ENCODE measurements at regions not wholly inside any gene's neighbourhood (a gene's known extent, or its start where the extent isn't known, plus 50 kb on each side); places are given as distances from the start of the nearest gene placed in this dataset.
A peak's percentile ranks its signal among the peaks of the same experiment; 100 is the strongest.

GRCh38 chr1:234962340-234962989 is 166.2 kb downstream of the TOMM20 start (continued):
- no peak for TF ChIP-seq CERS6 (CRISPR knock-in tag; IDR thresholded peaks at IDR 0.05)
- no peak for TF ChIP-seq ZNF580 (CRISPR knock-in tag; IDR thresholded peaks at IDR 0.05; ENCODE audit: borderline replicate concordance, low read depth)
- TF ChIP-seq ERF (CRISPR knock-in tag; IDR thresholded peaks at IDR 0.05) = no peak
- peak; percentile 45; the same call in 1 of the 2 replicates for TF ChIP-seq BRD4 (CRISPR knock-in tag; IDR thresholded peaks at IDR 0.05)
- TF ChIP-seq ZNF703 (CRISPR knock-in tag; IDR thresholded peaks at IDR 0.05; ENCODE audit: borderline replicate concordance) = 0 out of 2 replicates have a peak, but pooled peaks have one; percentile 38
- TF ChIP-seq NFAT5 (CRISPR knock-in tag; IDR thresholded peaks at IDR 0.05) = no peak
- 0 out of 2 replicates have a peak, but pooled peaks have one; percentile 8 for TF ChIP-seq YEATS2 (CRISPR knock-in tag; IDR thresholded peaks at IDR 0.05; ENCODE audit: borderline replicate concordance)
- TF ChIP-seq NR1H2 (CRISPR knock-in tag; IDR thresholded peaks at IDR 0.05; ENCODE audit: borderline replicate concordance, low read depth) = no peak
- TF ChIP-seq HNRNPK (IDR thresholded peaks at IDR 0.05; ENCODE audit: low read depth, low read length, poor library complexity, severe bottlenecking) = no peak
- TF ChIP-seq IRF9 (CRISPR knock-in tag; IDR thresholded peaks at IDR 0.05; ENCODE audit: borderline replicate concordance) = no peak
- 0 out of 2 replicates have a peak, but pooled peaks have one; percentile 3 for TF ChIP-seq ZSCAN25 (CRISPR knock-in tag; IDR thresholded peaks at IDR 0.05)
- TF ChIP-seq EEA1 (CRISPR knock-in tag; IDR thresholded peaks at IDR 0.05; ENCODE audit: borderline replicate concordance) = no peak
- TF ChIP-seq KMT2B (CRISPR knock-in tag; IDR thresholded peaks at IDR 0.05) = 0 out of 2 replicates have a peak, but pooled peaks have one; percentile 11
- TF ChIP-seq STAG1 (CRISPR knock-in tag; IDR thresholded peaks at IDR 0.05) = 0 out of 2 replicates have a peak, but pooled peaks have one; percentile 7
- peak; percentile 57 for TF ChIP-seq ZBTB37 (CRISPR knock-in tag; IDR thresholded peaks at IDR 0.05)
- peak; percentile 66; the same call in 1 of the 2 replicates for TF ChIP-seq RBFOX2 (IDR thresholded peaks at IDR 0.05; ENCODE audit: low read depth, low read length)
- TF ChIP-seq DRAP1 (CRISPR knock-in tag; IDR thresholded peaks at IDR 0.05) = no peak
- TF ChIP-seq ZNF672 (CRISPR knock-in tag; IDR thresholded peaks at IDR 0.05) = no peak
